HCT116 (cell line): ENCODE measurements at regions not wholly inside any gene's neighbourhood (a gene's known extent, or its start where the extent isn't known, plus 50 kb on each side); places are given as distances from the start of the nearest gene placed in this dataset.

ENCODE experiments used
- ATAC-seq: fragments of 200-7000 bp; cut with Tn5 transposase; 2 replicates; pipeline ENCODE4 v1.9.1; 2020; ENCODE audit warnings: mild to moderate bottlenecking, moderate library complexity
- BruUV-seq: library from RNA; stranded (reverse); fragments of 400-500 nt; replicated peaks from 2 replicates; lab custom pipeline; 2021; lab: Mats Ljungman, UMichigan
- CTCF ChIA-PET: fragments of 300-600 bp; sonication (Branson Sonifier 250); formaldehyde crosslinking; loops from one replicate; lab custom pipeline; 2021; ENCODE audit warnings: antibody characterized with exemption; lab: Charles Lee
- POLR2A ChIA-PET: fragments of 300-600, 350-600 bp; sonication (Branson Sonifier 250); formaldehyde crosslinking; loops from one replicate; lab custom pipeline; 2021; ENCODE audit warnings: antibody characterized with exemption; lab: Charles Lee
- RAD21 ChIA-PET, 2 experiments: fragments of 300-600 bp; sonication (Branson Sonifier 250); formaldehyde crosslinking; loops; one replicate each; lab custom pipeline; 2023; ENCODE audit warnings: low total read pairs in 2 of 2; ENCODE audit not compliant: uncharacterized antibody in 2 of 2, unreplicated experiment in 2 of 2, low non-redundant PET in 1 of 2; lab: Charles Lee
- DNase-seq: peaks from one replicate; pipeline ENCODE4 v3.0.0-alpha.2; 2010; ENCODE audit warnings: low read depth, low spot score
- H2AFZ ChIP-seq: fragments of 200-600 bp; shearing (Covaris generic), sonication (generic); 2 replicates; pipeline ENCODE4 v1.6.1; 2017; ENCODE audit warnings: low read depth, mixed run types, mixed read lengths, antibody characterized with exemption, low read length; ENCODE audit not compliant: poor library complexity, severe bottlenecking
- H3K27ac ChIP-seq: 2 replicates; pipeline ENCODE4 v1.5.1; 2012; ENCODE audit warnings: low read depth, low read length
- H3K27me3 ChIP-seq: fragments of 200-600 bp; sonication (generic); 2 replicates; pipeline ENCODE4 v1.6.1; 2016; ENCODE audit warnings: mixed run types, low read length, mixed read lengths; ENCODE audit not compliant: insufficient read depth
- H3K36me3 ChIP-seq, 2 experiments: fragments of 200-500 bp in 1 of 2; fragments of 200-600 bp in 1 of 2; sonication (Bioruptor generic) in 1 of 2; sonication (generic) in 1 of 2; 2 replicates each; pipeline versions ENCODE4 v1.5.1 to v1.6.1; 2014 to 2016; ENCODE audit warnings: low read length in 2 of 2, inconsistent platforms in 1 of 2, mixed read lengths in 1 of 2, mixed run types in 1 of 2; ENCODE audit not compliant: insufficient read depth in 2 of 2, control insufficient read depth in 1 of 2
- H3K4me1 ChIP-seq, 2 experiments: fragments of 200-600 bp in 1 of 2; sonication (generic) in 1 of 2; 2 replicates each; pipeline versions ENCODE4 v1.5.1 to v1.6.1; 2012 to 2017; ENCODE audit warnings: low read length in 2 of 2, inconsistent platforms in 1 of 2, mild to moderate bottlenecking in 1 of 2, mixed read lengths in 1 of 2, mixed run types in 1 of 2, moderate library complexity in 1 of 2; ENCODE audit not compliant: insufficient read depth in 2 of 2, control insufficient read depth in 1 of 2
- H3K4me2 ChIP-seq: fragments of 200-600 bp; sonication (generic); 2 replicates; pipeline ENCODE4 v1.6.1; 2017; ENCODE audit warnings: mixed run types, low read length, mixed read lengths
- H3K4me3 ChIP-seq, 2 experiments: fragments of 200-600 bp in 1 of 2; sonication (generic) in 1 of 2; replicated peaks in 1 of 2; 2 replicates each; pipeline ENCODE4 v1.5.1; 2011 to 2016; ENCODE audit warnings: low read length in 2 of 2, control low read depth in 1 of 2, low read depth in 1 of 2, mild to moderate bottlenecking in 1 of 2, mixed read lengths in 1 of 2, mixed run types in 1 of 2
- H3K79me2 ChIP-seq: fragments of 200-600 bp; sonication (generic); 2 replicates; pipeline ENCODE4 v1.6.1; 2017; ENCODE audit warnings: mild to moderate bottlenecking, mixed run types, low read length, moderate library complexity, mixed read lengths; ENCODE audit not compliant: insufficient read depth
- H3K9ac ChIP-seq: fragments of 200-600 bp; sonication (generic); 2 replicates; pipeline ENCODE4 v1.6.1; 2016; ENCODE audit warnings: low read length, mixed read lengths
- H3K9me2 ChIP-seq: fragments of 200-600 bp; sonication (generic), shearing (Covaris generic); 2 replicates; pipeline ENCODE4 v1.6.1; 2017; ENCODE audit warnings: mixed run types, mild to moderate bottlenecking, moderate library complexity; ENCODE audit not compliant: insufficient read depth
- H3K9me3 ChIP-seq, 2 experiments: fragments of 200-500 bp in 1 of 2; fragments of 200-600 bp in 1 of 2; sonication (Bioruptor generic) in 1 of 2; sonication (generic) in 1 of 2; 2 replicates each; pipeline ENCODE4 v1.6.1; 2014 to 2017; ENCODE audit warnings: low read length in 2 of 2, mixed read lengths in 2 of 2, inconsistent platforms in 1 of 2, low read depth in 1 of 2, mild to moderate bottlenecking in 1 of 2, mixed run types in 1 of 2, moderate library complexity in 1 of 2; ENCODE audit not compliant: control insufficient read depth in 1 of 2, insufficient read depth in 1 of 2
- H4K20me1 ChIP-seq: fragments of 200-600 bp; sonication (generic), shearing (Covaris generic); 2 replicates; pipeline ENCODE4 v1.6.1; 2017; ENCODE audit warnings: mixed run types, mild to moderate bottlenecking, moderate library complexity; ENCODE audit not compliant: insufficient read depth
- ATF3 ChIP-seq: IDR thresholded peaks from 2 replicates; pipeline ENCODE4 v1.6.1; 2012
- ELF1 ChIP-seq: IDR thresholded peaks from 2 replicates; pipeline ENCODE4 v1.6.1; 2012; ENCODE audit warnings: low read depth, borderline replicate concordance
- FOSL1 ChIP-seq: IDR thresholded peaks from 2 replicates; pipeline ENCODE4 v1.6.1; 2012; ENCODE audit warnings: low read depth
- MAX ChIP-seq: IDR thresholded peaks from 2 replicates; pipeline ENCODE4 v1.6.1; 2012
- SP1 ChIP-seq: IDR thresholded peaks from 2 replicates; pipeline ENCODE4 v1.6.1; 2012; ENCODE audit warnings: low read depth
- TCF7L2 ChIP-seq: IDR thresholded peaks from 2 replicates; pipeline ENCODE4 v1.7.0; 2011; ENCODE audit warnings: borderline replicate concordance, inconsistent platforms; ENCODE audit not compliant: insufficient read depth, insufficient read length; ENCODE audit errors: extremely low read depth
- intact Hi-C: fragments of 100-400 bp; cut with micrococcal nuclease; formaldehyde crosslinking; loops from 2 replicates; pipeline ENCODE4 v1.10.0; 2022

GRCh38 chr6:4324746-4325145 is 189.4 kb upstream of the ECI2 start:
- H3K4me3 ChIP-seq: no peak overlapping the region
- no peaks in the 10 kb centered on the region for H4K20me1 ChIP-seq
- ChIA-PET RAD21 (no interaction called here), CTCF (no interaction called here), POLR2A (no interaction called here)
- H3K79me2 ChIP-seq: no peaks in the 10 kb centered on the region
- no peak for TF ChIP-seq TCF7L2
- TF ChIP-seq SP1: no peak
- no peaks in the 10 kb centered on the region for H3K9me3 ChIP-seq
- intact Hi-C loops: no loop called here
- ATAC-seq (no peak), DNase-seq (no peak)
- no peak overlapping the region for H2AFZ ChIP-seq
- H3K4me2 ChIP-seq: no peak overlapping the region
- H3K27me3 ChIP-seq: no peaks in the 10 kb centered on the region
- H3K9ac ChIP-seq: no peak overlapping the region
- H3K36me3 ChIP-seq: no peaks in the 10 kb centered on the region
- no peaks in the 10 kb centered on the region for H3K4me1 ChIP-seq
- BruUV-seq: no TSS peak
- H3K9me2 ChIP-seq: no peaks in the 10 kb centered on the region
- H3K27ac ChIP-seq: no peak overlapping the region

- Histone ChIP-seq H3K36me3 (no peaks in the 10 kb centered on the region), H3K27me3 (no peaks in the 10 kb centered on the region), H2AFZ (no peak overlapping the region), H3K27ac (no peak overlapping the region), H3K9me2 (no peaks in the 10 kb centered on the region), H3K9me3 (no peaks in the 10 kb centered on the region), H3K9ac (no peak overlapping the region), H4K20me1 (no peaks in the 10 kb centered on the region), H3K4me2 (no peak overlapping the region), H3K4me1 (no peaks in the 10 kb centered on the region), H3K4me3 (no peak overlapping the region), H3K79me2 (no peaks in the 10 kb centered on the region)
- no TSS peak for BruUV-seq
- POLR2A ChIA-PET: no interaction called here
- DNase-seq (no peak), ATAC-seq (no peak)
- intact Hi-C loops: no loop called here
- TF ChIP-seq MAX: no peak
- TF ChIP-seq FOSL1: no peak
- no peak for TF ChIP-seq ATF3
- TF ChIP-seq ELF1: no peak
- RAD21 ChIA-PET: no interaction called here
- CTCF ChIA-PET: no interaction called here
Measured at GRCh38 chr6:4323322-4323721, 187.9 kb upstream of the ECI2 start.
